Stimulated activated CD8-positive, alpha-beta memory T cell treated with anti-CD3 and anti-CD28 coated beads, Interleukin-4, amount 100 ng/mL, for 1 hour (primary cell): ENCODE measurements at regions not wholly inside any gene's neighbourhood (a gene's known extent, or its start where the extent isn't known, plus 50 kb on each side); places are given as distances from the start of the nearest gene placed in this dataset.

Experiments
- DNase-seq, 2 donors: peaks; one replicate each; pipeline ENCODE4 v3.0.0-alpha.2; 2020; ENCODE audit warnings: low read depth in 2 of 2, low spot score in 1 of 2

- no peak for DNase-seq
Measured at GRCh38 chr7:69147631-69148030, 450.6 kb upstream of the AUTS2 start.

DNA sequence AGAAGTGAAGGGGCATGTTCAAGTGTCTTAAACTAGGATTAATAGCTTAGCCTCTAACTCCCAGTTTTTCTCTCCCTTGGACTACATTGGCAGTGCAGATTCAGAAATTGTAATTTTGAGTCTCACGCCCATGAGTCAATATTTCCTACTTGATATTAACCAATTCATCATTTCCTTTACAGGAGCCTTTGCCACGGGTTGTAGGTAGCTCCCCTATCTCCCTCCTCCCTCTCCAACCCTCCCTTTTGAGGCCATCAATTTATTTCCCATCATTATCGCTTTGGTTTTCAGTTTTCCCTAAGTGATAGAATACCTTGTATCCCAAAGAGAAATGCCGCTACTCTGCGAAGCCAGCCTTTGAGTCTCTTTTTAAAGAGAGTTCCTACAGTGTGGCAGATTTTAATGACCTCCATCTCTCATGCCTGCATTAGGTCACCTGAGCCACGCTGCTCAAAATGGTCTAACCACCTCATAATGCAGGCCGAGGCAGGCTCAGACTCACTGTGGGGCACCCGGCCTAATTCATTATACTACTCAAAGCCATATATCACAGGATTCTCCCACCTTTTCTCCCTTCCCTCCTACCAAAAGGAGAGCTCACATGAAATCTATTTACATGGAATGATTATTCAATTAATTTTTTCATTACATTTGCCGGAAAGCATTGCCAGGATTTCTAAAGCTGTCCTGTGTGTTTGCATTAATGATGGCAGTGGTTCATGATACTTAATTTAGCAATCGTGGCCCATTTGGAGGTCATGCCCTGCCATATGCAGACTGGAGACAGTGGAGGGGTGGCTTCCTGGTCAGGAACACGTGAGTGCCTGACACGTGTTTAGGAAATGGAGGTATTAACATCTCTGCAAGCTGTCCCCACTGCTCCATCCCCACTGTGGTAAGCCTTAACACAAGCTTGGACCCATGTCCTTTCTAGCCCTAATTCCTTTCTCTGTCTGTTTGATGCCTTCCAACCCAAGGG, 448.2 kb upstream of the AUTS2 start:
- no peak for DNase-seq

GRCh38 chr7:69162326-69162725, 435.9 kb upstream of the AUTS2 start:
- DNase-seq = no peak

DNA sequence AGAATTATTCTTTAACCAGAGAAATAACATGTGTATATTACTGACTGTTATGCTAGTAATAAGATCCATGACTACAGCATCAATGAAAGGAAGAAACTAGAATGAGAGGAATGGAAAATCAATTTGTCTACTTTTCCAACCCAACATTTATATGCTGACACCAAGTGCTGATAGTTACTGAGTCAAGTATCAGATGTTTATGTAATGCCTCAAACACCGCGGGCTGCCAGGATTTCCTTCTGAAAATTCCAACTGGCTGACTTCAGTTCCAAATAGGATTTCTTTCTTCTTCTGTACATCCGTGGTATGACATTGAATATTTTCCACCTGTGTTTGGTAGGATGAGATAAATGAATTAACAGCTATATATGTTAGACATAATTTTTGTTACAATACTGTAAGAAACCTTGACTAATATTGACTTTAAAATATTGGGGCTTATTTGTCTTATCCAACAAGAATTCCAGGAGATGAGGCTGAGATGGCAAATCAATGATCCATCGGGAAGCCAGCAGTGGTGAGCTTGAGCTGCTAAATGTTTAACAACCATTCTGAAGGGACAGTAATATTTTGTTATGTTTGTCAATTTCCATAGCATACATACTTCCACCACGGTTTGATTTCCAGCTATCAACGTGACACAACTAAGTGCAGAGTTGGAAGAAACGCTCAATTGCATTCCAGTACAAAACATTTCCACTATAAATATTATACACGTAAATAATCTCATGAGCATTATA, 435.2 kb upstream of the AUTS2 start:
- no peak for DNase-seq

DNA sequence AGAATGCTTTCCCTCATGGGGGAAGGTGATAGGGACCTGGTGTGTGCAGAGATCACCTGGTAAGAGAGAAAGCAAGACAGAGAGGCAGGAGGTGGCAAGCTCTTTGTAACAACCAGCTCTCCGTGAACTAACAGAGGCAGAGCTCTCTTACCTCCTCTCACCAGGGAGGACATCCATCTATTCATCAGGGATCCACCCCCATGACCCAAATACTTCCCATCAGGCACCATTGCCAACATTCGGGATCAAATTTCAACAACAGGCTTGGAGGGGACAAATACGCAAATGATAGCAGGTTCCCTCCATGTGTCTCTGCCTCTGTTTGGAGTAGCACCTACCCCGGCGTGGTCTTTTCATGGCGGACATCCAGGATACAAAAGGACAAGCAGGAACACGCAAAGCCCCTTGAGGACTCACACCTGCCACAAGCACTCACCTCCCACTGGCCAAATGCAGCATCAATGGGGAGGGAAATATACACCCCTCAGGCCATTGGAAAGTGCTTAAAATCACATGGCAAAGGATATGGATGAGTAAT, 431.2 kb upstream of the AUTS2 start:
- DNase-seq = no peak

DNA sequence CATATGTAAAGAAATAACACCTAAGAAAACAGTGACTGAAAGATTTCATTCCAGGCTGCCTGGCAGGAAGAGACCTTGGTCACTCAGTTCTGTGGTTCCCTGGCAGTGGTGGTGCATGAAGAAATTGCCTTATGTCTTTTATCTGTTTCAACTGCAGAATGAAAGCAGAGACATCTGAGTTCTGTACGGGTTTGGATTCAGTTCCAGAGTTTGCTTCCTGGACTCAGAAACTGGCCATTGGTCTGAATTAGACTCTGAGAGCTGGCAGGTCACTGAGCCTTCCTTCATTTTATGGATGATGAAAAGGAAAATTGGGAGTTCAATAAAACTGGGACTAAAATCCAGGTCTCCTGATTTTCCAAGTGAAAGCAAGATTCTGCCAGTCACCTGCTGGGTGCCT, 428.9 kb upstream of the AUTS2 start:
- DNase-seq = no peak

DNA sequence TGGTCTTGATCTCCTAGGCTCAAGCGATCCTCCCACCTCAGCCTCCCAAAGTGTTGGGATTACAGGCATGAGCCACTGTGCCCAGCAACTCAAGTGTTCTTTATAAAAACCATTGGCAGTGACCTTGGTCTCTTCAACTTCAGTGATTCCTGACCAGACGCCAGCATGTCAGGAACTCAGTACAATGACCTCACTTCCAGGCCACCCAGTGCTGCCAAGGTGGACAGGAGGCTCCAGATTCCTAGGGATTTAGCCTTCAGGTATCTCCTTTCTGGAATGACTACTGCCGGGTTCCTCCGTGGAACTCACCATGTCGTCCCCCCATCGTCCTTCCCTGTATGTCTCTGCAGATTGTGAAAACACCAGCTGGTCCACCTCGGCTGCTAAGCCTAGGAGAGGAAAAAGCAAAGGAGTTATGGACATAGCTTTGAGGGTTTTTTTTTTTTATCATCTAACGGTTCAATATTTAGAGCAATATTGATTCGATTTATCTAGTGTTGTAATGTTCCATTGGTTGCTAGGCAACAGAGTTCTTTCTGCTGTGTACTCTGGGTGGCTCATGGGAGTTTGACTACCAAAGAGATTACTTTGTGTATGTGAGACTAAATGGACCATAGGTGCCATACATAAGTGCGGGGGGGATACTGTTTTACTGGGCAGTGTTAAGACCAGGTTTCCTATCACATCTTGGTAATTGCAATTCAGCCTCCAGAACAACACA, 425.8 kb upstream of the AUTS2 start:
- no peak for DNase-seq

DNA sequence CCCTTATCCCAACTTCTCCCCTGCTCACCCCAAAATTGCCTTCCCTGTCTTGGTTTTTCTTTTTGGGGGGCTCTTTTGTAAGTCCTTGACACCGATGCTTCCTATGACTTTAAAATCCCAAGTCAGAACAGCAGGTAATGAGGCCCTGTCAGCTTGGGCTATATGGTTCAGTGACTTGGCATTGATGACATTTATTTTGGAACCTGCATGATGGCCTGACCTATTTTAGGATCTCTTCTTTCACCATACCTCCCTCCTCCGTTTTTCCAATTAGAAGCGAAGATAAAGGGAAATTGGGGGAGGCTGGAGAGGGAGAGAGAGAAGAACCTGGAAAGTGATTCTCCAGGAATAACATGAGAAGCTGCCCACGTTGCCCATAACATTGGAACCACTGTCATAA, 424.9 kb upstream of the AUTS2 start:
- no peak for DNase-seq

DNA sequence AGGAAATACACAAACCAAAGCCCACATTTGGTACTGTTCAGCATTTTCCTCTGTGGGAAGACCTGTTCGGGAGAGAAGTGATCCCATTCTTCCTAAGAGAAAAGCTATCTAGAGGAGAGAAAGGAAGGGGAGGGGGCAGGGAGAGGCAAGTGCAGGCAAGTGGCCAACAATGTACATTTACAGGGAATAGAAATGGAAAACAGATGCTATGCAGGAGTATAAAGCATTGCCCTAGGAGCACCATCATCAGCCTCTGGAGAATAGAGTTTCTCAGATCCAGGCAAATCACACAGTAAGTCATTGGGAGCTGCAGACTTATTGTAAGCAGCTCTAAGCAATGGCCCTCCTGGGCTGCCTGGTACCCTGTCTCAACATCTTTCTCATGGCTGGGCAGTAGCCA, 424.4 kb upstream of the AUTS2 start:
- no peak for DNase-seq

- no peak for DNase-seq
Measured at GRCh38 chr7:69176841-69177240, 421.4 kb upstream of the AUTS2 start.

DNA sequence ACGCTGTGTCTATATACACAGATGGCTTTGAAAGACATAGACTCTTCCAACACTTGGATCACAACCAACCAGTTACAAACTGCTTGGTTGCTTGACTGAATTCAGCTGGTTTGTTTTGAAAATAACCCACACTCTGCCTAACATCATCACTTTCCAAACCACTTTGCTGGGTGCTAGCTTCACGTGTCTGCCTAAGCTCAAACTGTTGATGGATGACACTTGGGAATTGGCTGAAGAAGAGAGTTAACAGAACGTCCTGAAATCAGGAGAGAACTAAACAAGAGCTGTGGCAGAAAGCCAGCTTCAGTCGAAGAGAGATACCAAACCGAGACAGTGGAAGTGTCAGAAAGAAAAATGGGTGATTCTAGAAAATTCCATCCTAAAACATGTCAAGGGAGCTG, 420.8 kb upstream of the AUTS2 start:
- no peak for DNase-seq

DNA sequence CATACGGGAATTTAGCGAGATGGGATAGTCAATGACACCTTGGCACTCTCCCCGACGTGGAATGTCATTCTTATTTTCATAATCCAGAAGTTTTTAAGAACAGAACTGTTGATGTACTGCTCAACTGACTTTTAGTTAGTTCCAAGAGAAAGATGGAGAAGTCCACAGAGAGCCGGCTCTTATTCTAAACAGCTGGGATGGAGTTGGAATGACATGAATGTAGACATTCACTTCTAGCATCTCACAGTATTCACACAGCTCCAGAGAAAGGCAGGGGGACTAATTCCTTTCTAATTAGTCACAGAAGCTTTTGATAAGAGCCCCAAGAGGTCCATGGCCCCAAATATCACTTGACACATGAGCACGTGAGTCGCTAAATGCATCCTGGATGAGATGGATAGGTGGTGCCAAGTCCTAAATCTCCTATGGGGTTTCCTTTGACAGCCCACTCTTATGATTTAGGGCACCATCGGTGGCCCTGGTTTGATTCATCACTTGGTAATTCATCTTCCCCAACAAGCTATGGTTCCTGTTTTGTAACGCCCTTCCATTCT, 420.3 kb upstream of the AUTS2 start:
- DNase-seq = no peak

DNA sequence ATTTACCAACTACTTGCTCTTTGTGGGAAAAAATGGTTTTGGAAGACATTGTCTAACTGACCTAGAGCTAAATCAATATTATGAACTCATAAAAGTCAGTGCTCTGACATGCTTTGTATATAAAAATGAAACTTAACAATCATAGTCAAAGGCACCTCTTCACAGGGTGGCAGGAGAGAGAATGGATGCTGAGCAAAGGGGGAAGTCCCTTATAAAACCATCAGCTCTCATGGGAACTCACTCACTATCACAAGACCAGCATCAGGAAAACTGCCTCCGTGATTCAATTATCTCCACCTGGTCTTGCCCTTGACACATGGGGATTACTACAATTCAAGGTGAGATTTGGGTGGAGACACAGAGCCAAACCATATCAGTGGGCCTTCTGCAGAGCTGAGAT, 417.6 kb upstream of the AUTS2 start:
- DNase-seq = no peak

GRCh38 chr7:69182596-69183467, 415.4 kb upstream of the AUTS2 start:
- DNase-seq = no peak

DNA sequence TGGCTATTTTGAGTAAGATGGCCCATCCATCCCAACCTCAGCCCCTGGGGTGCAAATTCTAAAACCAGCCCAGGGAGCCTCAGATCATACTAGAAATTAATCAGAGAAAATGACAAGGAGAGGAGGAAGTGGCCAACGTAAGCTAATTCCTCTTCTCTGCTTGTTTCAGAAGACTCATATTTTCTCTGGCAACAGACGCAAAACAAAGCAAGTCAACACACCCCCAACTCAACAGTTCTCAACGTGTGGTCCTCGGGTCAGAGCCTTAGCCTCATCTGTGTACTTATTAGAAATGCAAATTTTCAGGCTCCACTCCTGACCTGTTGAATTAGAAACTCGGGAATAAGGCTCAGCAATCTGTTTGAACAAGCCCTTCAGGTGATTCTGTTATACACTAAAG, 413.9 kb upstream of the AUTS2 start:
- DNase-seq = no peak

DNA sequence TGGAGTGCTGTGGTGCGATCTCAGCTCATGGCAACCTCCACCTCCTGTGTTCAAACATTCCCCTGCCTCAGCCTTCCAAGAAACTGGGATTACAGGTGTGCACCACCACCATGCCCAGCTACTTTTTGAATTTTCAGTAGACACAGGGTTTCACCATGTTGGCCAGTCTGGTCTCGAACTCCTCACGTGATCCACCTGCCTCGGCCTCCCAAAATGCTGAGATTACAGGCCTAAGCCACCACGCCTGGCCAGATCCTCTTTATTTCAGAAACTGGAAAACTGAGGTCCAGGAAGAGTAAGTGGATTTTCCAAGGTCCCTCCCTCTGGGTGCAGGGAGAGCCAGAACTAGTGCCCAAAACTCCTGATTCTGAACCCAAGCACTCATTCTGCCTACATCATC, 413.1 kb upstream of the AUTS2 start:
- no peak for DNase-seq

GRCh38 chr7:69186974-69187373, 411.3 kb upstream of the AUTS2 start:
- no peak for DNase-seq

DNA sequence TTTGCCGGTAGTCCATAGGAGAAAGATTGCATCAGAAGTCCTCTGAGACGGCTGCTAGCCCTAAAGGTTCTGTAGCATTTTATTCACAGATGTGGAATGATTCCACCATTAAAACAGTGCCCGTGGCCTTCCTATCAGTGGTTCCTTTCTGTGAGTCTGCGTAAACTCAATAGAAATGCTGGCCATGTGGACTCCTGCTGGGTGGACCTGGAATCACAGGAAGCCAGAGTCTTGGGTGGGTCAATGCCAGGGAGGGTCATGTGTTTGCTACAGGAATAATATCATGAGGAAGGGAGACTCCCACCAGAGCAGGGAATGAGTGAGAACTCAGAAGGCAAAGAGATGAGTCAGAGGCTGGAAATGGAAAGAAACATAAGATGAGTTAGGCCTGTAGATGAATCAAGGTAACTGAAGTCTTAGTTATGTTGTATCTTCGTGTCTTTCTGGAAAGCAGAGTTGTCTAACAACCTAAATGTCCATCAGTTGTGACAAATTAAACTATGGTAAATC, 410.4 kb upstream of the AUTS2 start:
- DNase-seq = no peak

DNA sequence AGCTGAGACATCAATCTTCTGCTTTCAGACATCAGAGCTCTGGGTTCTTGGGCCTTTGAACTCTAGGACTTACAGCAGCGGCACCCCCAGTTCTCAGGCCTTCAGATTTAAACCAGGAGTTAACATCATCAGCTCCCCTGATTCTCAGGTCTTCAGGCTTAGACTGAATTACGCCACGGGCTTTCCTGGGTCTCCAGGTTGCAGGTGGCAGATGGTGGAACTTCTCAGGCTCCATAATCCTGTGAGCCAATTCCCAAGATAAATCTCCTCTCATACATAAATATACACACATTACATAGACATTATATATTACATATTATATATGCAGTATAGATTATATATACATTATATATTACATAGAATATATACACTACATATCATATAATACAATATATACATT, 408.9 kb upstream of the AUTS2 start:
- no peak for DNase-seq

GRCh38 chr7:69190025-69190424, 408.2 kb upstream of the AUTS2 start:
- DNase-seq = no peak
